Neural crest cell (in vitro differentiated cells): ENCODE measurements at regions not wholly inside any gene's neighbourhood (a gene's known extent, or its start where the extent isn't known, plus 50 kb on each side); places are given as distances from the start of the nearest gene placed in this dataset.

ENCODE experiments used
- DNase-seq: peaks from one replicate; pipeline ENCODE4 v3.0.0; 2021; ENCODE audit warnings: low read depth, mixed read lengths, low spot score
- H3K27ac Mint-ChIP-seq: one replicate; pipeline ENCODE4 v1.8.0; 2021; ENCODE audit warnings: mild to moderate bottlenecking, mixed read lengths; ENCODE audit not compliant: unreplicated experiment
- H3K27me3 Mint-ChIP-seq: 2 replicates; pipeline ENCODE4 v1.8.0; 2021; ENCODE audit warnings: low read depth, mild to moderate bottlenecking, mixed read lengths
- H3K36me3 Mint-ChIP-seq: 2 replicates; pipeline ENCODE4 v1.8.0; 2021; ENCODE audit warnings: low read depth, mild to moderate bottlenecking, mixed read lengths
- H3K4me1 Mint-ChIP-seq: 2 replicates; pipeline ENCODE4 v1.8.0; 2021; ENCODE audit warnings: mixed read lengths
- H3K4me3 Mint-ChIP-seq: one replicate; pipeline ENCODE4 v1.8.0; 2021; ENCODE audit warnings: mild to moderate bottlenecking, mixed read lengths
- H3K9me3 Mint-ChIP-seq: 2 replicates; pipeline ENCODE4 v1.8.0; 2021; ENCODE audit warnings: mixed read lengths
- TF ChIP-seq, protein P1 (sequence below): fragments of 200-600 bp; sonication (generic); conservative IDR thresholded peaks from 2 replicates; pipeline ENCODE4 v1.5.0; 2021; ENCODE audit warnings: antibody characterized with exemption, mild to moderate bottlenecking

DNA sequence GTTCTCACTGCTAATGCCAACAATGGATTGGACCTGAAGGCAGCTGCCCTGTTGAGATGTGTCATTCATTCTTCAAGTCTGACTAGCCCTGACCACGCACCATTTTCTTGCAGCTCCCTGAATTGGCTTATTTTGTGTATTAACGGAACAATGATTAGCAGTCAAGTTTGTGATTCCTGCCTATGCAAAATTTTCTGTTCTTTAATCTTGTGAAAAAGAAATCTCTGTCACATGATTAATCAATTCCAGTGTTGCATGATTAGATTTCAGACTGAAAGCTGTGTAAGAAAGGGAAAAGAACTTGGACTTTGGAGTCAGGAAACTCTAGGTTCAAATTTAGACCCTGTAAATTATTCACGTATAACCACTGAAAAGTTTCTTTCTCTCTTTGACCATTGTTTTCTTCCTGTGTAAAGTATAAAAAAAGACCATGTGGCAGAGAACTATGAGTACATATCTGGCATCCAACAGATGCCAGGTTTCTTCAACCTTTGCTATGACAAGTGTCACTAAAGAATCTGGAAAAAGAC is 64.5 kb upstream of the SLC10A2 start:
- no peak for DNase-seq
- Mint-ChIP-seq H3K4me3 (no peak overlapping the region), H3K36me3 (no peaks in the 10 kb centered on the region), H3K27ac (no peak overlapping the region), H3K4me1 (peaks cover 6% of the 10 kb centered on the region), H3K27me3 (no peaks in the 10 kb centered on the region), H3K9me3 (no peaks in the 10 kb centered on the region)
- TF ChIP-seq, protein P1, sequence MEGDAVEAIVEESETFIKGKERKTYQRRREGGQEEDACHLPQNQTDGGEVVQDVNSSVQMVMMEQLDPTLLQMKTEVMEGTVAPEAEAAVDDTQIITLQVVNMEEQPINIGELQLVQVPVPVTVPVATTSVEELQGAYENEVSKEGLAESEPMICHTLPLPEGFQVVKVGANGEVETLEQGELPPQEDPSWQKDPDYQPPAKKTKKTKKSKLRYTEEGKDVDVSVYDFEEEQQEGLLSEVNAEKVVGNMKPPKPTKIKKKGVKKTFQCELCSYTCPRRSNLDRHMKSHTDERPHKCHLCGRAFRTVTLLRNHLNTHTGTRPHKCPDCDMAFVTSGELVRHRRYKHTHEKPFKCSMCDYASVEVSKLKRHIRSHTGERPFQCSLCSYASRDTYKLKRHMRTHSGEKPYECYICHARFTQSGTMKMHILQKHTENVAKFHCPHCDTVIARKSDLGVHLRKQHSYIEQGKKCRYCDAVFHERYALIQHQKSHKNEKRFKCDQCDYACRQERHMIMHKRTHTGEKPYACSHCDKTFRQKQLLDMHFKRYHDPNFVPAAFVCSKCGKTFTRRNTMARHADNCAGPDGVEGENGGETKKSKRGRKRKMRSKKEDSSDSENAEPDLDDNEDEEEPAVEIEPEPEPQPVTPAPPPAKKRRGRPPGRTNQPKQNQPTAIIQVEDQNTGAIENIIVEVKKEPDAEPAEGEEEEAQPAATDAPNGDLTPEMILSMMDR, result no peak

DNA sequence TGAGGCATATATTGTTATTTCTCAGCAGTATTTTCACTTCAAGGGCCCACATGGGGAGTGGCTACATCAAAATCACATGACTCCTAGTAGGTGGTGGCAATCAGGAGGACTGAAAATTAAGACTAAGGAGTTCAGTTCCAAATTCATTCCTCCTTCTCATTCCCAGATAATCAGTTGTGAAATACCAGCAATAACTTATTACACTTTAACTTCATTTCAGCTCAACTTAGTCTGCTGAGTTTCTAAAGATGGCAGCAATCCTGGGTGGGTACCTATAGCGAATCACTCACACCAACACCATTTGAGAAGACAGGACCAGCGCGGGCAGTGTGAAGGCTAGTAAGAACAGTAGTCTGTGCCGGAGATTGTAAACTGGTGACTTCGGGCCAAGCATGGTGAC is 63.9 kb upstream of the SLC10A2 start:
- H3K27me3 Mint-ChIP-seq, result no peaks in the 10 kb centered on the region
- no peaks in the 10 kb centered on the region for H3K36me3 Mint-ChIP-seq
- H3K27ac Mint-ChIP-seq, result no peak overlapping the region
- H3K4me3 Mint-ChIP-seq, result no peak overlapping the region
- no peak for DNase-seq
- H3K4me1 Mint-ChIP-seq, result peaks cover 6% of the 10 kb centered on the region
- TF ChIP-seq, protein P1, result no peak
- H3K9me3 Mint-ChIP-seq, result no peaks in the 10 kb centered on the region
